ENCODE measurements at regions not wholly inside any gene's neighbourhood (a gene's known extent, or its start where the extent isn't known, plus 50 kb on each side); places are given as distances from the start of the nearest gene placed in this dataset.

DNA sequence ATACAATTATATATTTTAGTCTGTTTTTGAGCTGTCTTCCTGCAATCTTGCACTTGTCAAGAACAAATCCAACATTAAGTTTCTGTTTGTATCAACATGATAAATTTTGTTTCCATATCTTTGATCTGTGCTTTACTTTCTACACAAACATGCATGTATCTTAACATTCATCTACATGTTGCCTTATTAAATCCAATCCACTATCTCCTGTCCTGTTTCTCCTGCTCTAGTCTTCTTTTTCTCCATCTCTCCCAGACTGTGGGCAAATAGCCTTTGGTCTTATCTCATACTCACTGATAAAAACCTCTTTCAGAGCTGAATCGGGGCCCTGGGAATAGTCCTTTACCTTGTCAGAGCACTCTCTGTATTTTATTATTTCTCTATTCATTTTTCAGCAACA, 101.3 kb downstream of the PLPPR4 start:
- TF ChIP-seq POLR2AphosphoS5 (IDR thresholded peaks at IDR 0.05) (no peak), POLR2A (IDR thresholded peaks at IDR 0.05) (no peak)
- TF ChIP-seq, protein P1, sequence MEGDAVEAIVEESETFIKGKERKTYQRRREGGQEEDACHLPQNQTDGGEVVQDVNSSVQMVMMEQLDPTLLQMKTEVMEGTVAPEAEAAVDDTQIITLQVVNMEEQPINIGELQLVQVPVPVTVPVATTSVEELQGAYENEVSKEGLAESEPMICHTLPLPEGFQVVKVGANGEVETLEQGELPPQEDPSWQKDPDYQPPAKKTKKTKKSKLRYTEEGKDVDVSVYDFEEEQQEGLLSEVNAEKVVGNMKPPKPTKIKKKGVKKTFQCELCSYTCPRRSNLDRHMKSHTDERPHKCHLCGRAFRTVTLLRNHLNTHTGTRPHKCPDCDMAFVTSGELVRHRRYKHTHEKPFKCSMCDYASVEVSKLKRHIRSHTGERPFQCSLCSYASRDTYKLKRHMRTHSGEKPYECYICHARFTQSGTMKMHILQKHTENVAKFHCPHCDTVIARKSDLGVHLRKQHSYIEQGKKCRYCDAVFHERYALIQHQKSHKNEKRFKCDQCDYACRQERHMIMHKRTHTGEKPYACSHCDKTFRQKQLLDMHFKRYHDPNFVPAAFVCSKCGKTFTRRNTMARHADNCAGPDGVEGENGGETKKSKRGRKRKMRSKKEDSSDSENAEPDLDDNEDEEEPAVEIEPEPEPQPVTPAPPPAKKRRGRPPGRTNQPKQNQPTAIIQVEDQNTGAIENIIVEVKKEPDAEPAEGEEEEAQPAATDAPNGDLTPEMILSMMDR (IDR thresholded peaks at IDR 0.05), result no peak

All from suprapubic skin (tissue), 4 donors.